Neural progenitor cell (in vitro differentiated cells): ENCODE measurements at regions not wholly inside any gene's neighbourhood (a gene's known extent, or its start where the extent isn't known, plus 50 kb on each side); places are given as distances from the start of the nearest gene placed in this dataset.

Experiments used
- CTCF ChIP-seq: fragments of 200-600 bp; sonication (generic); IDR thresholded peaks from 2 replicates; pipeline ENCODE4 v1.5.1; 2017; ENCODE audit warnings: antibody characterized with exemption, mild to moderate bottlenecking
- EZH2 ChIP-seq: fragments of 200-600 bp; sonication (generic); IDR thresholded peaks from 2 replicates; pipeline ENCODE4 v1.6.1; 2017; ENCODE audit warnings: antibody characterized with exemption, mild to moderate bottlenecking, moderate library complexity

- TF ChIP-seq CTCF (no peak), EZH2 (no peak)
These were observed 198.6 kb downstream of the KIF18A start for GRCh38 chr11:27909386-27909785.
